ENCODE measurements at regions not wholly inside any gene's neighbourhood (a gene's known extent, or its start where the extent isn't known, plus 50 kb on each side); places are given as distances from the start of the nearest gene placed in this dataset.
A peak's percentile ranks its signal among the peaks of the same experiment; 100 is the strongest.
"Not testable (repeated sequence)": the region's sequence is repeated elsewhere in the genome, so short reads cannot be mapped to it uniquely, and the experiment has no call there.

DNA sequence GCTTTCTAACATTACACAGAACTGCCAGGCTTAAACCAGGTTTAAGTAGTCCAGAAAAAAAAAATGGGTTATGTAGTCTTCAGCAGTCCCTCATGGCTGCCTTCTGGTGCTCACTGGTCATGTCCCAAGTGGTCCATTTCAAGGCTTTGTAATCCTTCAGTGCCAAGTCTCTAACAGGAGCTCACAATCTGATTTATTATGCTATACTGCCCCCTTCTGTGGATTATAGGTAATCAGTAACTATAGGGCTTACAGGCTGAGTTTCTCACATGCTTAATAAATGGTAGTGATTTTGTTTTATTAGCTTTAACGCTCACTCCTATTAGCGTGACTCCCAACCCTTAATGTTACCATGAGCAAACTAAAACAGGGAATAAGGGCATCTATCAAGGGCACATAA is 92.5 kb upstream of the EDA2R start:
- no peaks in the 10 kb centered on the region for H3K4me1 ChIP-seq
- no peak for TF ChIP-seq POLR2AphosphoS5 (IDR thresholded peaks at IDR 0.05)
- TF ChIP-seq EP300 (IDR thresholded peaks at IDR 0.05) = no peak
- TF ChIP-seq, protein P1, sequence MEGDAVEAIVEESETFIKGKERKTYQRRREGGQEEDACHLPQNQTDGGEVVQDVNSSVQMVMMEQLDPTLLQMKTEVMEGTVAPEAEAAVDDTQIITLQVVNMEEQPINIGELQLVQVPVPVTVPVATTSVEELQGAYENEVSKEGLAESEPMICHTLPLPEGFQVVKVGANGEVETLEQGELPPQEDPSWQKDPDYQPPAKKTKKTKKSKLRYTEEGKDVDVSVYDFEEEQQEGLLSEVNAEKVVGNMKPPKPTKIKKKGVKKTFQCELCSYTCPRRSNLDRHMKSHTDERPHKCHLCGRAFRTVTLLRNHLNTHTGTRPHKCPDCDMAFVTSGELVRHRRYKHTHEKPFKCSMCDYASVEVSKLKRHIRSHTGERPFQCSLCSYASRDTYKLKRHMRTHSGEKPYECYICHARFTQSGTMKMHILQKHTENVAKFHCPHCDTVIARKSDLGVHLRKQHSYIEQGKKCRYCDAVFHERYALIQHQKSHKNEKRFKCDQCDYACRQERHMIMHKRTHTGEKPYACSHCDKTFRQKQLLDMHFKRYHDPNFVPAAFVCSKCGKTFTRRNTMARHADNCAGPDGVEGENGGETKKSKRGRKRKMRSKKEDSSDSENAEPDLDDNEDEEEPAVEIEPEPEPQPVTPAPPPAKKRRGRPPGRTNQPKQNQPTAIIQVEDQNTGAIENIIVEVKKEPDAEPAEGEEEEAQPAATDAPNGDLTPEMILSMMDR (IDR thresholded peaks at IDR 0.05) = peak in 1 of 4 experiments; percentile 45
- no peak for TF ChIP-seq POLR2A (IDR thresholded peaks at IDR 0.05)
- no peak for ATAC-seq
- no peaks in the 10 kb centered on the region for H3K27me3 ChIP-seq
- no peak overlapping the region for H3K27ac ChIP-seq
- H3K9me3 ChIP-seq = no peaks in the 10 kb centered on the region
- H3K4me3 ChIP-seq = no peak overlapping the region
- 66% methylated on average over 2 of the region's 2 CpGs; no CpG with 5 or more reads in 1 of the 2 donors for WGBS, 2 donors (ENCODE audit: low coverage in 1 of 2)
- H3K36me3 ChIP-seq = no peaks in the 10 kb centered on the region

DNA sequence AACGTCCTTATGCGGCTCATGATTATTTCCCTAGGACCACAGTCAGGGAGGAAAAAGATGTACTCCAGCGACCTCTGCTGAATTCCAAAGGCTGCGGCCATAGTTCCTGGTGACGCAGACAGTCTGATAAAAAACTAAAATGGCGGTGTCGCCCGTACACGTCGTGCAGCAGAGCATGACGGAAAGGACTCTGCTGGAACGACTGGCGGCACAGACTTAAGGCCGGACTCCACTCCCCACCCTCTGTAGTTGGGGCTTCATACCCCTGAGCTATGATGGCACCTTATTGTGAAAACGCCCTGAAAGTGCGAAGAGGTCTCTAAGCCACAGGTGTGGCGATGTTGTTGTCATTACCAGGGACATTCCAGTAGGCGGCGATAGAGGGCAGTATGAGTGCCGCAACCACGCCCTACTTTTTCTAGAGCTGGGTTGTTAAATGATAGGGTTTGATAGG is 90.0 kb upstream of the EDA2R start:
- Histone ChIP-seq H3K4me1 (no peaks in the 10 kb centered on the region), H3K4me3 (peak overlapping the region; percentile 9 to 43), H3K9me3 (no peaks in the 10 kb centered on the region), H3K27ac (no peak overlapping the region), H3K27me3 (no peaks in the 10 kb centered on the region), H3K36me3 (no peaks in the 10 kb centered on the region)
- ATAC-seq = peak; percentile 48
- no peak for TF ChIP-seq POLR2A (IDR thresholded peaks at IDR 0.05)
- TF ChIP-seq, protein P1 (IDR thresholded peaks at IDR 0.05) = peak in 3 of 4 experiments; percentile 22 to 57 (median 29)
- WGBS, 2 donors (ENCODE audit: low coverage in 1 of 2) = 20% methylated on average over 9 of the region's 21 CpGs; no CpG with 5 or more reads in 1 of the 2 donors

DNA sequence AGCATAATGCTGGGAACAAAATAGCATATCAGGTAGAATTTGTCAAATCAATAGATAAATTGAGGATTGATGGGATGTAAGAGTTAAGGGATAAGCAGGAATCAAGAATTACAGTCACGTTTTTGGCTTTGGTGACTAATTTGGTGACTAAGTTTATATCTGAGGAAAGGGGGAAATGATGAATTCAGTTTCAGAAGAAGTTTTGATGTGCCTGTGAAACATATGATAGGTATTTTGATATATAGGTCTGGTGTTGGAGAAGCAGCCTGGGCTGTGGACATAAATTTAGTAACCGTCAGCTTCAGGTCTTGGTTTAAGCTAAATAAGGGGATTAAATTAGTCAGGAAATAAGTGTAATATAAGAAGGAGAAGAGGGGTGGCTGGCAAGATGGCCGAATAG is 79.0 kb upstream of the EDA2R start:
- H3K4me1 ChIP-seq = no peaks in the 10 kb centered on the region
- no peak for ATAC-seq
- H3K27me3 ChIP-seq = no peaks in the 10 kb centered on the region
- TF ChIP-seq, protein P1 (IDR thresholded peaks at IDR 0.05) = no peak
- TF ChIP-seq EP300 (IDR thresholded peaks at IDR 0.05) (no peak), POLR2A (IDR thresholded peaks at IDR 0.05) (no peak), POLR2AphosphoS5 (IDR thresholded peaks at IDR 0.05) (no peak)
- no peaks in the 10 kb centered on the region for H3K9me3 ChIP-seq
- 66 to 73% methylated on average over 3 of the region's 3 CpGs for WGBS, 2 donors (ENCODE audit: low coverage in 1 of 2)
- no peak overlapping the region for H3K27ac ChIP-seq
- no peak overlapping the region for H3K4me3 ChIP-seq
- H3K36me3 ChIP-seq = no peaks in the 10 kb centered on the region

DNA sequence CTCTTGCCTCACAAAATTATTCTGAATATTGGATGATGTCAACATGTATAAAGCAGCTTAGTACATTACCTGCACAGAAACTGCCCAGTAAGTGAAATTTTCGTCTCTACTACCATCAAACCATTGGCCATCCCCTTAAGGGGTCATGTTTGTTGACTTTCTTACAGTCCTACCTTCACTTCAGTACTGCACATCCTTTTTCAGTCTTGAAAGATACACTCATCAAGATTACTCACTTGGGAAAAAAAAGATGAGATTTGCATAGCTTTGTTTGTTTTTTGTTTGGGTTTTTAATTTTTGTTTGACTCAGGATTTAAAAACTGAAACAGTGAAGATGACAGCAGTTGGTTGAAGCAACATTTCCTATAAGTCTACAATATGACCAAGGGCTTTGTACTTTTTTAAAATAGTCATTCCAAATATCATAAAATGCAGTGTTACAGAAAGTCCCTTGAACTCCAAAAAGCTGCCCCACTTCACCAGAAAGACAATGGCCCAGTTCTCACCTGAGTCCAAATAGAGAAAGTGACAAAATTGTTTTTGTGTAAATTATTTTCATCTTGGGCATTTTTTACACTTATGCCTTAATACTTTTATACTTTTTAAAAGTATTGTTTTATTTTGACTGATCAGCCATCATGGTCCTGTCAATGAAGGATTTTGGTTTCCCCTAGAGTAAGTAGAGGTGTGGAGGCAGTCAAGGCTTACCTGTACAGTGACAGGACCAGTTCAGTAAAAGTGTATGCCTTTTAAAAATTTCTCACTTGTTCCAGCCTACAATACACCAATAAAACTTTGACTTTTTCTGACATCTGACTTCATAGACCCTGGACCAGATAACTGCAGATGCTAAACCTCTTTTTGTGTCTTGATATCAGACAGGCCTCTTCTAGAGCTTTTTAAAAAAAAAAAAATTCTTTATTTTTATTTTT is 59.7 kb upstream of the EDA2R start:
- H3K27ac ChIP-seq = no peak overlapping the region
- TF ChIP-seq, protein P1 (IDR thresholded peaks at IDR 0.05) = no peak
- TF ChIP-seq POLR2A (IDR thresholded peaks at IDR 0.05) = no peak
- no peak for TF ChIP-seq POLR2AphosphoS5 (IDR thresholded peaks at IDR 0.05)
- no peak for TF ChIP-seq EP300 (IDR thresholded peaks at IDR 0.05)
- 17 to 36% methylated on average over 1 of the region's 1 CpG for WGBS, 2 donors (ENCODE audit: low coverage in 1 of 2)

DNA sequence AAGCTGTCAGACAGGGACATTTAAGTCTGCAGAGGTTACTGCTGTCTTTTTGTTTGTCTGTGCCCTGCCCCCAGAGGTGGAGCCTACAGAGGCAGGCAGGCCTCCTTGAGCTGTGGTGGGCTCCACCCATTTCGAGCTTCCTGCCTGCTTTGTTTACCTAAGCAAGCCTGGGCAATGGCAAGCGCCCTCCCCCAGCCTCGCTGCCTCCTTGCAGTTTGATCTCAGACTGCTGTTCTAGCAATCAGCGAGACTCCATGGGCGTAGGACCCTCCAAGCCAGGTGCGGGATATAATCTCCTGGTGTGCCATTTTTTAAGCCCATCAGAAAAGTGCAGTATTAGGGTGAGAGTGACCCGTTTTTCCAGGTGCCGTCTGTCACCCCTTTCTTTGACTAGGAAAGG is 53.6 kb upstream of the EDA2R start:
- not testable (repeated sequence) for H3K4me3 ChIP-seq, H3K9me3 ChIP-seq, H3K27ac ChIP-seq, H3K4me1 ChIP-seq, H3K27me3 ChIP-seq, H3K36me3 ChIP-seq, ATAC-seq
- no CpG with 5 or more reads among the region's 8 CpGs for WGBS, 2 donors (ENCODE audit: low coverage in 1 of 2)

More for the DNA sequence above, 59.7 kb upstream of the EDA2R start:
- H3K9me3 ChIP-seq = no peaks in the 10 kb centered on the region
- ATAC-seq = no peak
- no peak overlapping the region for H3K4me3 ChIP-seq
- H3K36me3 ChIP-seq = no peaks in the 10 kb centered on the region
- no peaks in the 10 kb centered on the region for H3K27me3 ChIP-seq
- no peaks in the 10 kb centered on the region for H3K4me1 ChIP-seq
